ENCODE measurements at regions not wholly inside any gene's neighbourhood (a gene's known extent, or its start where the extent isn't known, plus 50 kb on each side); places are given as distances from the start of the nearest gene placed in this dataset.

GRCh38 chr18:10152475-10152874 lies 238.7 kb downstream of the VAPA start:
- in situ Hi-C loops (cut with MboI; ENCODE audit: low sequenced_read_pairs): no loop called here
- TF ChIP-seq RCOR1 (IDR thresholded peaks at IDR 0.05; ENCODE audit: insufficient replicate concordance, low read length): no peak
- no peak for TF ChIP-seq MAZ (IDR thresholded peaks at IDR 0.05; ENCODE audit: borderline replicate concordance, low read depth, low read length)
- no peak for TF ChIP-seq MAFK (IDR thresholded peaks at IDR 0.05; ENCODE audit: low read depth, low read length)
- TF ChIP-seq POLR2A (IDR thresholded peaks at IDR 0.05; ENCODE audit: low read depth, low read length): no peak
- H4K20me1 ChIP-seq (ENCODE audit: insufficient read depth, low read length): no peaks in the 10 kb centered on the region
- no peak overlapping the region for H3K4ac ChIP-seq (ENCODE audit: low read depth, low read length)
- no peak overlapping the region for H3K23ac ChIP-seq (ENCODE audit: low read depth, low read length)
- DNase-seq (no peak), ATAC-seq (ENCODE audit: low read depth) (no peak)
- intact Hi-C loops (cut with micrococcal nuclease): no loop called here
- H3K9me3 ChIP-seq (ENCODE audit: control insufficient read depth, insufficient read depth, low read length): peaks cover 5% of the 10 kb centered on the region; the same call in 1 of the 2 replicates
- H3K14ac ChIP-seq (replicated peaks; ENCODE audit: low read depth, low read length): no peak overlapping the region
- H2BK15ac ChIP-seq (ENCODE audit: low read depth, low read length): no peak overlapping the region
- no peaks in the 10 kb centered on the region for H3K79me1 ChIP-seq (ENCODE audit: low read depth in 1 of 2, low read length in 2 of 2)
- no peak overlapping the region for H2AFZ ChIP-seq (replicated peaks; ENCODE audit: low read length, poor library complexity)
- H3K9me1 ChIP-seq (ENCODE audit: insufficient read depth, low read length): 0 out of 2 replicates have a peak, but pooled peaks cover 6% of the 10 kb centered on the region
- no peak overlapping the region for H3K9ac ChIP-seq (ENCODE audit: low read depth, low read length)
- no peak overlapping the region for H3K27ac ChIP-seq (ENCODE audit: insufficient read depth, low read length)
- no peaks in the 10 kb centered on the region for H3K4me1 ChIP-seq (ENCODE audit: control insufficient read depth, insufficient read depth, low read length)
- H4K91ac ChIP-seq (ENCODE audit: insufficient read depth, low read depth, low read length): no peak overlapping the region
- dilution Hi-C loops (cut with HindIII; ENCODE audit: low sequenced_read_pairs, unreplicated experiment): no loop called here
- no peak overlapping the region for H4K5ac ChIP-seq (ENCODE audit: low read depth, low read length)
- no peak overlapping the region for H3K4me3 ChIP-seq (ENCODE audit: insufficient read depth, low read depth, low read length)
- BruUV-seq (replicated peaks): no TSS peak
- no peak overlapping the region for H2BK120ac ChIP-seq (ENCODE audit: low read depth, low read length)
- no peak overlapping the region for H2BK20ac ChIP-seq (ENCODE audit: low read depth, low read length)
- H3K27me3 ChIP-seq (ENCODE audit: control insufficient read depth, insufficient read depth, low read length): peaks cover 10% of the 10 kb centered on the region
- no peak overlapping the region for H3K56ac ChIP-seq (ENCODE audit: extremely low read depth, insufficient read depth, low read length)
- CTCF ChIA-PET: interaction anchor here (1.8 kb wide), 1 partner anchor 17 kb away, joined by 8 read pairs; no protein-coding TSS in a partner anchor
- 69% methylated on average over 4 of the region's 7 CpGs; no CpG with 5 or more reads in 1 of the 2 experiments for WGBS, 2 experiments (ENCODE audit: extremely low coverage in 2 of 2, insufficient read length in 1 of 2)
- no peak overlapping the region for H3K4me2 ChIP-seq (ENCODE audit: low read depth, low read length)
- H2AK9ac ChIP-seq (replicated peaks; ENCODE audit: low read depth, low read length, poor library complexity): no peak overlapping the region
- no peak overlapping the region for H3K18ac ChIP-seq (ENCODE audit: low read depth, low read length)
- no peak overlapping the region for H2AK5ac ChIP-seq (ENCODE audit: low read depth, low read length)
- H2BK5ac ChIP-seq (ENCODE audit: low read depth, low read length, poor library complexity, severe bottlenecking): no peak overlapping the region
- no peaks in the 10 kb centered on the region for H3K36me3 ChIP-seq (ENCODE audit: control insufficient read depth, insufficient read depth, low read length)
- POLR2A ChIA-PET (ENCODE audit: unreplicated experiment): no interaction called here
- no peak overlapping the region for H4K8ac ChIP-seq (ENCODE audit: low read depth in 2 of 2, low read length in 2 of 2)

Data from IMR-90 (cell line).